ENCODE measurements at regions not wholly inside any gene's neighbourhood (a gene's known extent, or its start where the extent isn't known, plus 50 kb on each side); places are given as distances from the start of the nearest gene placed in this dataset.

GRCh38 chr12:91871751-91872150 is 273.9 kb downstream of the BTG1 start:
- Histone ChIP-seq H3K36me3 (ENCODE audit: control insufficient read depth, insufficient read depth, low read length) (no peaks in the 10 kb centered on the region), H3K4me3 (replicated peaks; ENCODE audit: low read depth, low read length) (no peak overlapping the region), H3K27me3 (replicated peaks; ENCODE audit: control insufficient read depth, insufficient read depth, low read length) (no peaks in the 10 kb centered on the region)
- no peak for TF ChIP-seq CTCF (IDR thresholded peaks at IDR 0.05; ENCODE audit: insufficient read depth, low read length, poor library complexity, severe bottlenecking)
- no peak for DNase-seq (ENCODE audit: extremely low read depth, insufficient read length)

GRCh38 chr12:91870872-91871707 is 274.6 kb downstream of the BTG1 start:
- Histone ChIP-seq H3K4me3 (replicated peaks; ENCODE audit: low read depth, low read length) (no peak overlapping the region), H3K36me3 (ENCODE audit: control insufficient read depth, insufficient read depth, low read length) (no peaks in the 10 kb centered on the region), H3K27me3 (replicated peaks; ENCODE audit: control insufficient read depth, insufficient read depth, low read length) (no peaks in the 10 kb centered on the region)
- no peak for DNase-seq (ENCODE audit: extremely low read depth, insufficient read length)
- no peak for TF ChIP-seq CTCF (IDR thresholded peaks at IDR 0.05; ENCODE audit: insufficient read depth, low read length, poor library complexity, severe bottlenecking)

GRCh38 chr12:91868054-91868453 is 277.6 kb downstream of the BTG1 start:
- no peak for DNase-seq (ENCODE audit: extremely low read depth, insufficient read length)
- no peak overlapping the region for H3K4me3 ChIP-seq (replicated peaks; ENCODE audit: low read depth, low read length)
- TF ChIP-seq CTCF (IDR thresholded peaks at IDR 0.05; ENCODE audit: insufficient read depth, low read length, poor library complexity, severe bottlenecking), result no peak
- H3K27me3 ChIP-seq (replicated peaks; ENCODE audit: control insufficient read depth, insufficient read depth, low read length), result no peaks in the 10 kb centered on the region
- H3K36me3 ChIP-seq (ENCODE audit: control insufficient read depth, insufficient read depth, low read length), result no peaks in the 10 kb centered on the region

- Histone ChIP-seq H3K27me3 (replicated peaks; ENCODE audit: control insufficient read depth, insufficient read depth, low read length) (no peaks in the 10 kb centered on the region), H3K4me3 (replicated peaks; ENCODE audit: low read depth, low read length) (no peak overlapping the region), H3K36me3 (ENCODE audit: control insufficient read depth, insufficient read depth, low read length) (no peaks in the 10 kb centered on the region)
- DNase-seq (ENCODE audit: extremely low read depth, insufficient read length), result no peak
- no peak for TF ChIP-seq CTCF (IDR thresholded peaks at IDR 0.05; ENCODE audit: insufficient read depth, low read length, poor library complexity, severe bottlenecking)
These were observed 279.1 kb downstream of the BTG1 start for GRCh38 chr12:91866566-91866965.

GRCh38 chr12:91863702-91864101 is 281.9 kb downstream of the BTG1 start:
- Histone ChIP-seq H3K36me3 (ENCODE audit: control insufficient read depth, insufficient read depth, low read length) (no peaks in the 10 kb centered on the region), H3K27me3 (replicated peaks; ENCODE audit: control insufficient read depth, insufficient read depth, low read length) (no peaks in the 10 kb centered on the region), H3K4me3 (replicated peaks; ENCODE audit: low read depth, low read length) (no peak overlapping the region)
- DNase-seq (ENCODE audit: extremely low read depth, insufficient read length), result no peak
- no peak for TF ChIP-seq CTCF (IDR thresholded peaks at IDR 0.05; ENCODE audit: insufficient read depth, low read length, poor library complexity, severe bottlenecking)

Data from GM06990 (cell line).